K562 (cell line): ENCODE measurements at regions not wholly inside any gene's neighbourhood (a gene's known extent, or its start where the extent isn't known, plus 50 kb on each side); places are given as distances from the start of the nearest gene placed in this dataset.

Source experiments
- CREB3L1 ChIP-seq: fragments of 450-650 bp; IDR thresholded peaks from 2 replicates; pipeline ENCODE4 v1.6.1; 2014; ENCODE audit warnings: low read depth, mild to moderate bottlenecking, moderate library complexity, borderline replicate concordance
- CTCF ChIP-seq, 3 experiments: IDR thresholded peaks in 2 of 3; conservative IDR thresholded peaks in 1 of 3; 2 replicates each; pipeline ENCODE4 v1.5.1; 2011 to 2012; ENCODE audit warnings: low read length in 3 of 3, mild to moderate bottlenecking in 3 of 3, control low read depth in 2 of 3, improper control_type of control experiment in 1 of 3, inconsistent platforms in 1 of 3, low read depth in 1 of 3, mixed read lengths in 1 of 3, moderate library complexity in 1 of 3; ENCODE audit not compliant: insufficient read depth in 2 of 3
- E4F1 ChIP-seq: fragments of 250-450 bp; sonication (Bioruptor Pico); IDR thresholded peaks from 2 replicates; pipeline ENCODE4 v1.5.0; 2021; ENCODE audit warnings: mild to moderate bottlenecking, borderline replicate concordance
- PHF21A ChIP-seq: fragments of 450-650 bp; IDR thresholded peaks from 2 replicates; pipeline ENCODE4 v1.6.1; 2017; ENCODE audit warnings: low read depth, borderline replicate concordance
- POLR2A ChIP-seq: fragments of 450-650 bp; conservative IDR thresholded peaks from 2 replicates; pipeline ENCODE4 v1.6.1; 2016
- RCOR1 ChIP-seq, 2 experiments: IDR thresholded peaks; 2 replicates each; pipeline ENCODE4 v1.6.1; 2012; ENCODE audit warnings: low read depth in 2 of 2, low read length in 2 of 2, borderline replicate concordance in 1 of 2, improper control_type of control experiment in 1 of 2
- SRSF3 ChIP-seq: fragments of 200-400 bp; formaldehyde crosslinking; IDR thresholded peaks from 2 replicates; pipeline ENCODE4 v1.6.1; 2016; ENCODE audit warnings: mild to moderate bottlenecking, low read length, moderate library complexity; ENCODE audit not compliant: insufficient read depth
- ZBTB1 ChIP-seq: sonication (generic); formaldehyde crosslinking; IDR thresholded peaks from 2 replicates; pipeline ENCODE4 v1.8.1; 2023; ENCODE audit warnings: missing genetic modification reagents, low read depth, mild to moderate bottlenecking, borderline replicate concordance
- ZNF449 ChIP-seq: fragments of 250-450 bp; sonication (Bioruptor Pico); IDR thresholded peaks from 2 replicates; pipeline ENCODE4 v1.8.0; 2022; ENCODE audit warnings: moderate library complexity, mild to moderate bottlenecking, inconsistent platforms

- no peak for TF ChIP-seq ZNF449 (CRISPR knock-in tag)
- no peak for TF ChIP-seq CTCF (IDR thresholded peaks at IDR 0.05 in 2 of 3, conservative IDR thresholded peaks at IDR 0.05 in 1 of 3; ENCODE audit: insufficient read depth in 2 of 3, low read depth in 1 of 3, low read length in 3 of 3)
- no peak for TF ChIP-seq ZBTB1 (CRISPR knock-in tag)
- TF ChIP-seq SRSF3: no peak
- TF ChIP-seq PHF21A: no peak
- TF ChIP-seq RCOR1 (IDR thresholded peaks at IDR 0.05; ENCODE audit: borderline replicate concordance in 1 of 2, low read depth in 2 of 2, low read length in 2 of 2): no peak
- TF ChIP-seq E4F1 (CRISPR knock-in tag): no peak
- no peak for TF ChIP-seq CREB3L1
- TF ChIP-seq POLR2A: no peak
Observed at GRCh38 chr1:22318279-22318981, 133.2 kb upstream of the ZBTB40 start.
